ENCODE measurements at regions not wholly inside any gene's neighbourhood (a gene's known extent, or its start where the extent isn't known, plus 50 kb on each side); places are given as distances from the start of the nearest gene placed in this dataset.
"Not testable (repeated sequence)": the region's sequence is repeated elsewhere in the genome, so short reads cannot be mapped to it uniquely, and the experiment has no call there.

GRCh38 chr14:82720431-82720830 is 1186.8 kb upstream of the SEL1L start:
- no peak for DNase-seq (ENCODE audit: low read depth)

- DNase-seq (ENCODE audit: low read depth) = no peak
These were observed 1187.3 kb upstream of the SEL1L start for GRCh38 chr14:82720946-82721345.

- no peak for DNase-seq (ENCODE audit: low read depth)
These were observed 1190.7 kb upstream of the SEL1L start for GRCh38 chr14:82724316-82724715.

- DNase-seq (ENCODE audit: low read depth) = no peak
These were observed 1191.6 kb upstream of the SEL1L start for GRCh38 chr14:82725213-82725612.

GRCh38 chr14:82731526-82731925 is 1197.9 kb upstream of the SEL1L start:
- no peak for DNase-seq (ENCODE audit: low read depth)

- no peak for DNase-seq (ENCODE audit: low read depth)
These were observed 1206.9 kb upstream of the SEL1L start for GRCh38 chr14:82740547-82740946.

- no peak for DNase-seq (ENCODE audit: low read depth)
These were observed 1221.8 kb upstream of the SEL1L start for GRCh38 chr14:82755476-82755875.

GRCh38 chr14:82755923-82756322 is 1222.3 kb upstream of the SEL1L start:
- no peak for DNase-seq (ENCODE audit: low read depth)

- DNase-seq (ENCODE audit: low read depth) = no peak
These were observed 1224.1 kb upstream of the SEL1L start for GRCh38 chr14:82757776-82758175.

- no peak for DNase-seq (ENCODE audit: low read depth)
These were observed 1226.0 kb upstream of the SEL1L start for GRCh38 chr14:82759656-82760055.

- DNase-seq (ENCODE audit: low read depth) = no peak
These were observed 1232.5 kb upstream of the SEL1L start for GRCh38 chr14:82766123-82766522.

- no peak for DNase-seq (ENCODE audit: low read depth)
These were observed 1233.3 kb upstream of the SEL1L start for GRCh38 chr14:82766996-82767395.

- DNase-seq (ENCODE audit: low read depth) = no peak
These were observed 1243.3 kb upstream of the SEL1L start for GRCh38 chr14:82776958-82777357.

- no peak for DNase-seq (ENCODE audit: low read depth)
These were observed 1244.4 kb upstream of the SEL1L start for GRCh38 chr14:82778008-82778590.

- DNase-seq (ENCODE audit: low read depth) = no peak
These were observed 1244.9 kb upstream of the SEL1L start for GRCh38 chr14:82778601-82779000.

GRCh38 chr14:82779301-82779700 is 1245.6 kb upstream of the SEL1L start:
- no peak for DNase-seq (ENCODE audit: low read depth)

GRCh38 chr14:82785756-82786482 is 1252.3 kb upstream of the SEL1L start:
- DNase-seq (ENCODE audit: low read depth) = no peak

- DNase-seq (ENCODE audit: low read depth) = no peak
These were observed 1252.8 kb upstream of the SEL1L start for GRCh38 chr14:82786483-82786880.

- no peak for DNase-seq (ENCODE audit: low read depth)
These were observed 1262.4 kb upstream of the SEL1L start for GRCh38 chr14:82796086-82796485.

GRCh38 chr14:82798276-82798675 is 1264.6 kb upstream of the SEL1L start:
- DNase-seq (ENCODE audit: low read depth) = no peak

- DNase-seq (ENCODE audit: low read depth) = no peak
These were observed 1272.5 kb upstream of the SEL1L start for GRCh38 chr14:82805892-82806825.

- DNase-seq (ENCODE audit: low read depth) = no peak
These were observed 1277.6 kb upstream of the SEL1L start for GRCh38 chr14:82811246-82811645.

GRCh38 chr14:82814339-82814738 is 1280.7 kb upstream of the SEL1L start:
- not testable (repeated sequence) for DNase-seq (ENCODE audit: low read depth)

Data from iris pigment epithelial cell (primary cell).